PC-3 (cell line): ENCODE measurements at regions not wholly inside any gene's neighbourhood (a gene's known extent, or its start where the extent isn't known, plus 50 kb on each side); places are given as distances from the start of the nearest gene placed in this dataset.

Source experiments
- ATAC-seq: fragments of 200-7000 bp; cut with Tn5 transposase; 2 replicates; pipeline ENCODE4 v1.9.1; 2020; ENCODE audit warnings: mild to moderate bottlenecking, moderate library complexity
- BruUV-seq: library from RNA; stranded (reverse); fragments of 400-500 nt; replicated peaks from 2 replicates; lab custom pipeline; 2021; lab: Mats Ljungman, UMichigan
- CTCF ChIA-PET: fragments of 300-600 bp; sonication (Branson Sonifier 250); formaldehyde crosslinking; loops from one replicate; lab custom pipeline; 2022; ENCODE audit warnings: antibody characterized with exemption; lab: Charles Lee
- POLR2A ChIA-PET: fragments of 300-600 bp; sonication (Branson Sonifier 250); formaldehyde crosslinking; loops from one replicate; lab custom pipeline; 2022; ENCODE audit warnings: antibody characterized with exemption; ENCODE audit not compliant: unreplicated experiment; lab: Charles Lee
- DNase-seq: peaks from one replicate; pipeline ENCODE4 v3.0.0-alpha.2; 2015
- H2AFZ ChIP-seq: fragments of 300-600 bp; sonication (generic); 2 replicates; pipeline ENCODE4 v1.6.0; 2016; ENCODE audit warnings: antibody characterized with exemption, low read length
- H3F3A ChIP-seq: fragments of 300-600 bp; sonication (generic); one replicate; pipeline ENCODE4 v1.6.0; 2017; ENCODE audit warnings: antibody characterized with exemption, low read length, control low read depth, mild to moderate bottlenecking; ENCODE audit not compliant: unreplicated experiment
- H3K27ac ChIP-seq: fragments of 300-600 bp; sonication (generic); 2 replicates; pipeline ENCODE4 v1.5.1; 2016; ENCODE audit warnings: mild to moderate bottlenecking, low read length
- H3K27me3 ChIP-seq: fragments of 300-600 bp; sonication (generic); 2 replicates; pipeline ENCODE4 v1.6.1; 2016; ENCODE audit warnings: low read length, mixed read lengths
- H3K36me3 ChIP-seq: fragments of 300-600 bp; sonication (generic); 2 replicates; pipeline ENCODE4 v1.6.1; 2016; ENCODE audit warnings: low read depth, mixed run types, low read length, mixed read lengths
- H3K4me1 ChIP-seq: fragments of 300-600 bp; sonication (generic); 2 replicates; pipeline ENCODE4 v1.5.1; 2016; ENCODE audit warnings: low read length; ENCODE audit not compliant: insufficient read depth
- H3K4me2 ChIP-seq: fragments of 300-600 bp; sonication (generic); 2 replicates; pipeline ENCODE4 v1.6.0; 2016; ENCODE audit warnings: low read length
- H3K4me3 ChIP-seq: fragments of 300-600 bp; sonication (generic); 2 replicates; pipeline ENCODE4 v1.5.1; 2016; ENCODE audit warnings: mild to moderate bottlenecking, low read length, mixed read lengths
- H3K79me2 ChIP-seq: fragments of 300-600 bp; sonication (generic); 2 replicates; pipeline ENCODE4 v1.6.1; 2017; ENCODE audit warnings: low read length, mixed read lengths
- H3K9ac ChIP-seq: fragments of 300-600 bp; sonication (generic); 2 replicates; pipeline ENCODE4 v1.6.0; 2016; ENCODE audit warnings: mild to moderate bottlenecking, low read length
- H3K9me2 ChIP-seq: fragments of 300-600 bp; sonication (generic); replicated peaks from 2 replicates; pipeline ENCODE4 v1.6.1; 2016; ENCODE audit warnings: mixed run types, low read length, mixed read lengths
- H3K9me3 ChIP-seq: fragments of 300-600 bp; sonication (generic); 2 replicates; pipeline ENCODE4 v1.6.1; 2016; ENCODE audit warnings: low read length, mixed read lengths
- H4K20me1 ChIP-seq: fragments of 300-600 bp; sonication (generic); 2 replicates; pipeline ENCODE4 v1.6.1; 2016; ENCODE audit warnings: low read length, mixed read lengths
- EZH2 ChIP-seq: fragments of 300-600 bp; sonication (generic); IDR thresholded peaks from one replicate; pipeline ENCODE4 v1.6.1; 2017; ENCODE audit warnings: antibody characterized with exemption, mild to moderate bottlenecking, low read length; ENCODE audit not compliant: unreplicated experiment
- EZH2phosphoT487 ChIP-seq: fragments of 300-600 bp; sonication (generic); IDR thresholded peaks from 2 replicates; pipeline ENCODE4 v1.6.1; 2018; ENCODE audit warnings: mild to moderate bottlenecking, antibody characterized with exemption, low read length, borderline replicate concordance
- intact Hi-C: fragments of 100-400 bp; cut with micrococcal nuclease; formaldehyde crosslinking; loops from 2 replicates; pipeline ENCODE4 v1.9.0; 2023
- TF ChIP-seq, protein P1 (sequence below): fragments of 300-600 bp; sonication (generic); conservative IDR thresholded peaks from 2 replicates; pipeline ENCODE4 v1.5.1; 2017; ENCODE audit warnings: antibody characterized with exemption, low read depth, mild to moderate bottlenecking, low read length

DNA sequence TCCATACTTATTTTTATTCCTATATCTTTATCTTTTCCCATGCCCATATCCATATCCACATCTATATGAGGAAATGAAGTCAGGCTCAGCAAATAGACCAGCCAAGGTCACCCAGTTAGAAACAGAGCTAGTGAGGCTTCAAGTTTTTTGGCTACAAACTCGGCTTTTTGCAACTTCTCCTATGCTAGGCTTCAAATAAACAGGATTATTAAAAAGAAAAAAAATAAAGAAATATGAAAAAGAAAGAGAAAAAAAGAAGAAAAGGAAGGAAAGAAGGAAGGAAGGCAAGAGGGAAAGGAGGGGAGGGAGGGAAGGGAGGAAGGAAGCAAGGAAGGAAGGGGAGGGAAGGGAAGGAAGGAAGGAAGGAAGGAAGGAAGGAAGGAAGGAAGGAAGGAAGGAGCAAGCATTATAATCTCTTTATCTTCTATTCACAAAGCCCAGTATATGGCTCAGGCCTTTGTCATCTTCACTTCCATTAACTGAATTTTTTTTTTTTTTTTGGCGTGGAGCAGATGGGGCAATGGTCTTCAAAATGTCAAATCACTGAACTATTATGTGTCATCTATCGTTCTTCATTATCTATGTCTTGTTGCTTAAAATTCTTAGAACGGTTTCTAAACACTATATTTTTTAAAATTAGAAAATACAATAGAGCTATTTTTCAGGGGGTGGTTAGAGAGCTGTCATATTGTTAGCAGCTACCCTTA lies 418.2 kb downstream of the VRK1 start:
- ATAC-seq, result no peak
- H3K27ac ChIP-seq, result no peak overlapping the region
- CTCF ChIA-PET, result no interaction called here

GRCh38 chr14:97217111-97217885 lies 420.1 kb downstream of the VRK1 start:
- no peak for DNase-seq
- Histone ChIP-seq H3F3A (no peaks in the 10 kb centered on the region), H3K9me2 (no peaks in the 10 kb centered on the region), H2AFZ (no peak overlapping the region), H3K9me3 (no peaks in the 10 kb centered on the region), H3K79me2 (no peaks in the 10 kb centered on the region), H3K4me1 (no peaks in the 10 kb centered on the region), H3K4me2 (no peak overlapping the region), H3K27ac (no peak overlapping the region), H3K4me3 (no peak overlapping the region), H3K27me3 (peaks cover 97% of the 10 kb centered on the region), H3K9ac (no peak overlapping the region), H3K36me3 (no peaks in the 10 kb centered on the region), H4K20me1 (no peaks in the 10 kb centered on the region)
- intact Hi-C loops, result no loop called here
- POLR2A ChIA-PET, result no interaction called here
- CTCF ChIA-PET, result interaction anchor here (0.6 kb wide), 1 partner anchor 110 kb away, joined by 4 read pairs; no protein-coding TSS in a partner anchor
- no TSS peak for BruUV-seq
- ATAC-seq, result no peak
- no peak for TF ChIP-seq EZH2
- TF ChIP-seq, protein P1, sequence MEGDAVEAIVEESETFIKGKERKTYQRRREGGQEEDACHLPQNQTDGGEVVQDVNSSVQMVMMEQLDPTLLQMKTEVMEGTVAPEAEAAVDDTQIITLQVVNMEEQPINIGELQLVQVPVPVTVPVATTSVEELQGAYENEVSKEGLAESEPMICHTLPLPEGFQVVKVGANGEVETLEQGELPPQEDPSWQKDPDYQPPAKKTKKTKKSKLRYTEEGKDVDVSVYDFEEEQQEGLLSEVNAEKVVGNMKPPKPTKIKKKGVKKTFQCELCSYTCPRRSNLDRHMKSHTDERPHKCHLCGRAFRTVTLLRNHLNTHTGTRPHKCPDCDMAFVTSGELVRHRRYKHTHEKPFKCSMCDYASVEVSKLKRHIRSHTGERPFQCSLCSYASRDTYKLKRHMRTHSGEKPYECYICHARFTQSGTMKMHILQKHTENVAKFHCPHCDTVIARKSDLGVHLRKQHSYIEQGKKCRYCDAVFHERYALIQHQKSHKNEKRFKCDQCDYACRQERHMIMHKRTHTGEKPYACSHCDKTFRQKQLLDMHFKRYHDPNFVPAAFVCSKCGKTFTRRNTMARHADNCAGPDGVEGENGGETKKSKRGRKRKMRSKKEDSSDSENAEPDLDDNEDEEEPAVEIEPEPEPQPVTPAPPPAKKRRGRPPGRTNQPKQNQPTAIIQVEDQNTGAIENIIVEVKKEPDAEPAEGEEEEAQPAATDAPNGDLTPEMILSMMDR, result no peak
- no peak for TF ChIP-seq EZH2phosphoT487

More for the DNA sequence above, 418.2 kb downstream of the VRK1 start:
- POLR2A ChIA-PET, result interaction anchor here (0.6 kb wide), 1 partner anchor 138 kb away, joined by 3 read pairs; no protein-coding TSS in a partner anchor
- H3F3A ChIP-seq, result no peaks in the 10 kb centered on the region
- H3K4me1 ChIP-seq, result no peaks in the 10 kb centered on the region
- H3K4me3 ChIP-seq, result no peak overlapping the region
- no peak overlapping the region for H3K9ac ChIP-seq
- BruUV-seq, result no TSS peak
- H4K20me1 ChIP-seq, result no peaks in the 10 kb centered on the region
- H3K27me3 ChIP-seq, result peaks cover 99% of the 10 kb centered on the region
- H3K4me2 ChIP-seq, result no peak overlapping the region
- no peaks in the 10 kb centered on the region for H3K79me2 ChIP-seq
- intact Hi-C loops, result no loop called here
- no peak overlapping the region for H2AFZ ChIP-seq
- no peaks in the 10 kb centered on the region for H3K36me3 ChIP-seq
- H3K9me3 ChIP-seq, result no peaks in the 10 kb centered on the region
- H3K9me2 ChIP-seq, result no peaks in the 10 kb centered on the region
- DNase-seq, result no peak
- TF ChIP-seq EZH2, result no peak
- TF ChIP-seq, protein P1, result no peak
- TF ChIP-seq EZH2phosphoT487, result no peak

- ChIA-PET POLR2A (no interaction called here), CTCF (interaction anchor here (0.6 kb wide), 1 partner anchor 111 kb away, joined by 4 read pairs; no protein-coding TSS in a partner anchor)
- intact Hi-C loops, result no loop called here
- H3K4me2 ChIP-seq, result no peak overlapping the region
- no peaks in the 10 kb centered on the region for H3K79me2 ChIP-seq
- H3K36me3 ChIP-seq, result no peaks in the 10 kb centered on the region
- no peaks in the 10 kb centered on the region for H3F3A ChIP-seq
- ATAC-seq (no peak), DNase-seq (no peak)
- H2AFZ ChIP-seq, result no peak overlapping the region
- no peaks in the 10 kb centered on the region for H3K9me3 ChIP-seq
- BruUV-seq, result no TSS peak
- TF ChIP-seq EZH2, result no peak
- TF ChIP-seq, protein P1, result no peak
- TF ChIP-seq EZH2phosphoT487, result no peak
- H3K27me3 ChIP-seq, result peaks cover 96% of the 10 kb centered on the region
- H3K9ac ChIP-seq, result no peak overlapping the region
- H4K20me1 ChIP-seq, result no peaks in the 10 kb centered on the region
- H3K27ac ChIP-seq, result no peak overlapping the region
- no peaks in the 10 kb centered on the region for H3K4me1 ChIP-seq
- H3K9me2 ChIP-seq, result no peaks in the 10 kb centered on the region
- no peak overlapping the region for H3K4me3 ChIP-seq
Measured at GRCh38 chr14:97218274-97218673, 421.1 kb downstream of the VRK1 start.
